SU-DHL-6 (cell line): ENCODE measurements at regions not wholly inside any gene's neighbourhood (a gene's known extent, or its start where the extent isn't known, plus 50 kb on each side); places are given as distances from the start of the nearest gene placed in this dataset.

Source experiments
- H2AFZ ChIP-seq: fragments of 200-600 bp; sonication (generic); 2 replicates; pipeline ENCODE4 v1.6.1; 2014; ENCODE audit warnings: low read depth, mild to moderate bottlenecking, moderate library complexity, mixed read lengths, antibody characterized with exemption, low read length; ENCODE audit not compliant: severe bottlenecking
- H3F3A ChIP-seq: fragments of 200-600 bp; shearing (Covaris generic); 2 replicates; pipeline ENCODE4 v1.6.0; 2016; ENCODE audit warnings: antibody characterized with exemption, mild to moderate bottlenecking; ENCODE audit not compliant: insufficient read depth
- H3K27ac ChIP-seq: fragments of 200-600 bp; sonication (generic); 2 replicates; pipeline ENCODE4 v1.5.1; 2016; ENCODE audit warnings: low read depth, mild to moderate bottlenecking, low read length, moderate library complexity, mixed read lengths
- H3K27me3 ChIP-seq: fragments of 200-600 bp; sonication (generic), shearing (Covaris generic); 2 replicates; pipeline ENCODE4 v1.6.0; 2014; ENCODE audit warnings: mild to moderate bottlenecking, low read length
- H3K36me3 ChIP-seq: fragments of 200-600 bp; sonication (generic); 2 replicates; pipeline ENCODE4 v1.6.1; 2014; ENCODE audit warnings: mild to moderate bottlenecking, low read length, mixed read lengths
- H3K4me2 ChIP-seq: fragments of 300-600, 200-600 bp; shearing (Covaris generic), sonication (generic); 2 replicates; pipeline ENCODE4 v1.6.0; 2014; ENCODE audit warnings: low read length, low read depth, mild to moderate bottlenecking; ENCODE audit not compliant: poor library complexity, severe bottlenecking
- H3K4me3 ChIP-seq: fragments of 200-600 bp; sonication (generic); 2 replicates; pipeline ENCODE4 v1.5.1; 2014; ENCODE audit warnings: antibody characterized with exemption, low read length, mild to moderate bottlenecking, mixed read lengths; ENCODE audit not compliant: insufficient read depth, poor library complexity, severe bottlenecking
- H3K79me2 ChIP-seq: fragments of 200-600 bp; sonication (generic); 2 replicates; pipeline ENCODE4 v1.6.1; 2014; ENCODE audit warnings: mild to moderate bottlenecking, low read length, moderate library complexity; ENCODE audit not compliant: insufficient read depth
- H3K9ac ChIP-seq: fragments of 200-600 bp; sonication (generic); 2 replicates; pipeline ENCODE4 v1.7.0; 2014; ENCODE audit warnings: mild to moderate bottlenecking, low read length
- H3K9me2 ChIP-seq: fragments of 200-600 bp; sonication (generic); replicated peaks from 2 replicates; pipeline ENCODE4 v1.6.1; 2014; ENCODE audit warnings: low read length; ENCODE audit not compliant: insufficient read depth
- H3K9me3 ChIP-seq: fragments of 200-600 bp; sonication (generic); 2 replicates; pipeline ENCODE4 v1.6.1; 2014; ENCODE audit warnings: low read length, mixed read lengths; ENCODE audit not compliant: insufficient read depth
- H4K20me1 ChIP-seq: fragments of 200-600 bp; sonication (generic); 2 replicates; pipeline ENCODE4 v1.6.1; 2014; ENCODE audit warnings: low read depth, mild to moderate bottlenecking, antibody characterized with exemption, low read length, moderate library complexity, mixed read lengths
- EZH2phosphoT487 ChIP-seq: fragments of 200-600 bp; sonication (generic), shearing (Covaris generic); conservative IDR thresholded peaks from 2 replicates; pipeline ENCODE4 v1.6.1; 2018; ENCODE audit warnings: mild to moderate bottlenecking, antibody characterized with exemption, low read length, moderate library complexity, mixed read lengths
- TF ChIP-seq, protein P1 (sequence below): fragments of 200-600 bp; sonication (generic); IDR thresholded peaks from one replicate; pipeline ENCODE4 v1.5.1; 2017; ENCODE audit warnings: antibody characterized with exemption, mild to moderate bottlenecking, low read length, moderate library complexity; ENCODE audit not compliant: insufficient read depth, poor library complexity, severe bottlenecking

DNA sequence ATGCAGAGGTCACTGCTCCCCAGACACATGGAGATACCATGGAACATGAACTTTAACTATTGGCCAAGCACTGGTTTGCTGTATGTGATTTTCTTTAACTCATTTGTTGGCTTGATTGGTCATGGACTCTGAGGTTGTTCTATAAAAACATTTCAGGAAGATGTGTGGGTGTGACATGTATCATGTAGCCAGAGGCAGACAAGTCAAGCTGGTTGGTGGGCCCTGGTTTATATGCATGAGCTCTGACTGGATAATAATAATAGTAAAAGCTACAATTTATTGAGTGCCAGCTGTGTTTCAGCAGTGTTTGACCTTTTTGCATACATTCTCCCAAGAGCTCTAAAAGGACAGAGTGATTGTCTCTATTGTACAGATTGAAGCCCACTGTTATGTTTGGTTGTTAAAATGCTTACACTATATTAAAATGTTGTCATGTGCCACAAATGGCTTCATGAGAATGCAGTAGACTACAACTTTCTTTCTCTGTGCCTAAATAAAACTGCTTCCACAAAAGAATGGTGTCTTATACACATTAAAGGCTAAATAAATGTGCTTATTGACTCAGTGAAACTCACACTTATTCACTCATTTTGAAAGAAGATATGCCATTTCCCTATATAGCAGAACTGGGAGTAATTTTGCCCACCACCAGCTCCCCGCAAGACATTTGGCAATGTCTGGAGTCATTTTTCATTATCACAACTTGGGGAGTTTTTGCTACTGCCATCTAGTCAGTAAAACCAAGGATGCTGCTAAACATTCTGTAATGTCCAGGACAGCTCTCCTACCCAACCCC lies 243.6 kb upstream of the NFE2L3 start:
- no peak overlapping the region for H2AFZ ChIP-seq

DNA sequence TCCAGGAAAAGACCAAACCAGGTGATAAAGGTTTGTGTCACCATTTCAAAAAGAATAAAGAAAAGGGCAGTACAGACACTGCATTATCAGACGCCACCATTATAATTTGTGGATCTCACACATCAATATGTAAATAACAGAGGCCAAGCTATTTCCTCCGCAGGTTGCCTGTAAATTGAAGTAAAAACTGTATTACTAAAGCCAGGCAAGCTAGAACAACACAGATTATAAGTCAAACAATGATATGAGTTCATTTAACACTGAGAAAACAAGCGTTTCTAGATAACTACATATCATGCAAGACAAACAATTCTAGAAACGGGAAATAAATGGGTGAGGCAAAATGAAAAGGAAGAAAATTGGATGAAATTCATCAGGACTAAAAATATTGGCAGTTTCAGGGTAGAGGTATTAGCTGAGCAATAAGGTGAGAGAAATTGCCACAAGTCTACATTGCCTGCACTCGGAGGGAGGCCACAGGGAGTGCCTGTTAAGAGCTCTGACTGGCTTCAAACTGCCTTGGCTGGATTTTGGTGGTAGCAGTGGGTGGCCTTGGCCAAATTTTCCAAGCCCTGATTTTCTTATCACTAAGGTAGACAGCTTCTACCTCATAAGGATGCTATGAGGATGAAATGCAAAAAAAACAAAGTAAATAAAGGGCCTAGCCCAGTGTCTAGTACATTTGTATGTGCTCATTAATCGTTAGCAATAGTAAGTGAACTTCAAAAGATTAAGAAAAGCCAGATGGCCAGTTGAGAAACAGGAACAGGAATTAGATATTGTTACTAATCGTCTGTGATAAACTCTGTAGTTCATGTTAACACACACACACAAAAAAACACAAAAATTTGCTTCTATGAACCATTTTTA lies 240.0 kb upstream of the NFE2L3 start:
- Histone ChIP-seq H3K27me3 (no peaks in the 10 kb centered on the region), H3K36me3 (no peaks in the 10 kb centered on the region), H3K4me2 (no peak overlapping the region), H3F3A (no peaks in the 10 kb centered on the region), H3K79me2 (no peaks in the 10 kb centered on the region), H3K27ac (no peak overlapping the region), H2AFZ (no peak overlapping the region), H4K20me1 (no peaks in the 10 kb centered on the region), H3K4me3 (no peak overlapping the region), H3K9ac (no peak overlapping the region), H3K9me2 (no peaks in the 10 kb centered on the region), H3K9me3 (no peaks in the 10 kb centered on the region)
- no peak for TF ChIP-seq EZH2phosphoT487
- TF ChIP-seq, protein P1, sequence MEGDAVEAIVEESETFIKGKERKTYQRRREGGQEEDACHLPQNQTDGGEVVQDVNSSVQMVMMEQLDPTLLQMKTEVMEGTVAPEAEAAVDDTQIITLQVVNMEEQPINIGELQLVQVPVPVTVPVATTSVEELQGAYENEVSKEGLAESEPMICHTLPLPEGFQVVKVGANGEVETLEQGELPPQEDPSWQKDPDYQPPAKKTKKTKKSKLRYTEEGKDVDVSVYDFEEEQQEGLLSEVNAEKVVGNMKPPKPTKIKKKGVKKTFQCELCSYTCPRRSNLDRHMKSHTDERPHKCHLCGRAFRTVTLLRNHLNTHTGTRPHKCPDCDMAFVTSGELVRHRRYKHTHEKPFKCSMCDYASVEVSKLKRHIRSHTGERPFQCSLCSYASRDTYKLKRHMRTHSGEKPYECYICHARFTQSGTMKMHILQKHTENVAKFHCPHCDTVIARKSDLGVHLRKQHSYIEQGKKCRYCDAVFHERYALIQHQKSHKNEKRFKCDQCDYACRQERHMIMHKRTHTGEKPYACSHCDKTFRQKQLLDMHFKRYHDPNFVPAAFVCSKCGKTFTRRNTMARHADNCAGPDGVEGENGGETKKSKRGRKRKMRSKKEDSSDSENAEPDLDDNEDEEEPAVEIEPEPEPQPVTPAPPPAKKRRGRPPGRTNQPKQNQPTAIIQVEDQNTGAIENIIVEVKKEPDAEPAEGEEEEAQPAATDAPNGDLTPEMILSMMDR: no peak

More for the DNA sequence above, 243.6 kb upstream of the NFE2L3 start:
- no peak overlapping the region for H3K9ac ChIP-seq
- no peak overlapping the region for H3K27ac ChIP-seq
- H3K4me3 ChIP-seq: no peak overlapping the region
- H3K79me2 ChIP-seq: no peaks in the 10 kb centered on the region
- no peaks in the 10 kb centered on the region for H3K27me3 ChIP-seq
- H3K4me2 ChIP-seq: no peak overlapping the region
- H3F3A ChIP-seq: no peaks in the 10 kb centered on the region
- no peak for TF ChIP-seq EZH2phosphoT487
- TF ChIP-seq, protein P1: no peak
- no peaks in the 10 kb centered on the region for H3K9me2 ChIP-seq
- no peaks in the 10 kb centered on the region for H3K9me3 ChIP-seq
- H3K36me3 ChIP-seq: no peaks in the 10 kb centered on the region
- no peaks in the 10 kb centered on the region for H4K20me1 ChIP-seq

- Histone ChIP-seq H4K20me1 (no peaks in the 10 kb centered on the region), H3K4me2 (no peak overlapping the region), H3K9me3 (no peaks in the 10 kb centered on the region), H3F3A (no peaks in the 10 kb centered on the region), H3K27ac (no peak overlapping the region), H3K27me3 (no peaks in the 10 kb centered on the region), H3K4me3 (no peak overlapping the region), H3K9ac (no peak overlapping the region), H2AFZ (no peak overlapping the region), H3K9me2 (no peaks in the 10 kb centered on the region), H3K79me2 (no peaks in the 10 kb centered on the region), H3K36me3 (0 out of 2 replicates have a peak, but pooled peaks cover 6% of the 10 kb centered on the region)
- TF ChIP-seq EZH2phosphoT487: no peak
- TF ChIP-seq, protein P1: no peak
Measured at GRCh38 chr7:25913598-25914224, 238.3 kb upstream of the NFE2L3 start.
